Hippocampal formation (tissue), 2 donors: ENCODE measurements at regions not wholly inside any gene's neighbourhood (a gene's known extent, or its start where the extent isn't known, plus 50 kb on each side); places are given as distances from the start of the nearest gene placed in this dataset.
"Not testable (repeated sequence)": the region's sequence is repeated elsewhere in the genome, so short reads cannot be mapped to it uniquely, and the experiment has no call there.

Source experiments
- DNase-seq, 2 donors: peaks; one replicate each; lab custom pipeline; 2025; lab: John Stamatoyannopoulos, UW

GRCh38 chr12:31906557-31907301 lies 52.5 kb upstream of the RESF1 start:
- no peak for DNase-seq

GRCh38 chr12:31903025-31903424 lies 56.2 kb upstream of the RESF1 start:
- DNase-seq = no peak

DNA sequence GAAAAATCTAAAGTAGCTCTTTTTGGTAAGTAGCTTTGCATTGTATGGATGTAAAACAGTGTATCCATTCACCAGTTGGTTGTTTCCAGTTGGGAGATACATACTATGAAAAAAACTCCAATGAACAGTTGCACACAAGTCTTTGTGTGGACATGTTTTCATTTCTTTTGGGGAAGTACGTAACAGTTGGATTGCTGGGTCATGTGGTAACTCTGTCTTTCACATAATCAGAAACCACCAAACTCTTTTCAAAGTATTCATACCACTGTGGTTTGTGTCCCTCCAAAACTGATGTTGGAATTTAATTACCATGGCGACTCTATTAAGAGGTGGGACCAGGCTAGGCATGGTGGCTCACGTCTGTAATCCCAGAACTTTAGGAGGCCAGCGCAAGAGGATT lies 58.9 kb upstream of the RESF1 start:
- DNase-seq = no peak

DNA sequence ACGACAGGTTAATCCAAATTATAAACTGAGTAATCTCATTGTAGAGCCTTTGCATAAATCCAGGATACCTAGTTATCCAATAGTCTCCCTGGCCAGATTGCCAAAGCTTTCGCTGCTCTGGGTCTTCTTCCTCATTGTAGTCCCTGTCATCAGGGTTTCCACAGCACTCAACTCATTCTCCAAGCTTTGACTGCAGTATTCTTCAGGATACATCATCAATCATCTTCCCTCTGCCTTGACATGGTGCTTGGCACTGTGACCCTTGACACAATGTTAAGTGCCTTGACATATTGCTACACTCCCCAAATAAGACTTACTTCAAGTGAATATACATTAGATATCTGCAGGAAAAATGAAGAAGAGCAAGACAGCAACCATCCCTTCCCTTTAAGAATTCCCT lies 60.1 kb upstream of the RESF1 start:
- no peak for DNase-seq

GRCh38 chr12:31897781-31898503 lies 61.3 kb upstream of the RESF1 start:
- DNase-seq = no peak

DNA sequence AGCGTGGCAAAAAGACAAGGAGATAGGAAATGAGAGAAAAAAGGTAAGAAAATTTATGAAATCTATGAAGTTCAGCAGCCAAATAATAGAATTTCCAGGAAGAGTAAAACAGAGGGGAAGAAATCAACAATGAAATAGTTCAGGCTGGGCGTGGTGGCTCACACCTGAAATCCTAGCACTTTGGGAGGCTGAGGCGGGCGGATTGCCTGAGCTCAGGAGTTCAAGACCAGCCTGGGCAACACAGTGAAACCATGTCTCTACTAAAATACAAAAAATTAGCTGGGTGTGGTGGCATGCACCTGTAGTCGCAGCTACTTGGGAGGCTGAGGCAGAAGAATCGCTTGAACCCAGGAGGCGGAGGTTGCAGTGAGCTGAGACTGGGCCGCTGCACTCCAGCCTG lies 62.1 kb upstream of the RESF1 start:
- DNase-seq = not testable (repeated sequence)

GRCh38 chr12:31896514-31897039 lies 62.6 kb upstream of the RESF1 start:
- DNase-seq = no peak

GRCh38 chr12:31895449-31896150 lies 63.6 kb upstream of the RESF1 start:
- DNase-seq = no peak

- no peak for DNase-seq
These were observed 68.6 kb upstream of the RESF1 start for GRCh38 chr12:31890295-31891285.

- no peak for DNase-seq
These were observed 72.0 kb upstream of the RESF1 start for GRCh38 chr12:31887109-31887811.

DNA sequence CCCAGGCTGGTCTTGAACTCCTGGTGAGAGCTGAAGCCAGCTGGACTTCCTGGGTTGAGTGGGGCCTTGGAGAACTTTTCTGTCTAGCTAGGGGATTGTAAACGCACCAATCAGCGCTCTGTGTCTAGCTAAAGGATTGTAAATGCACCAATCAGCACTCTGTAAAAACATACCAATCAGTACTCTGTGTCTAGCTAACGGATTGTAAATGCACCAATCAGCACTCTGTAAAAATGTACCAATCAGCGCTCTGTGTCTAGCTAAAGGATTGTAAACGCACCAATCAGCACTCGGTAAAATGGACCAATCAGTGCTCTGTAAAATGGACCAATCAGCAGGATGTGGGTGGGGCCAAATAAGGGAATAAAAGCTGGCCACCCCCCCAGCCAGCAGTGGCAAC lies 76.5 kb upstream of the RESF1 start:
- DNase-seq = not testable (repeated sequence)

DNA sequence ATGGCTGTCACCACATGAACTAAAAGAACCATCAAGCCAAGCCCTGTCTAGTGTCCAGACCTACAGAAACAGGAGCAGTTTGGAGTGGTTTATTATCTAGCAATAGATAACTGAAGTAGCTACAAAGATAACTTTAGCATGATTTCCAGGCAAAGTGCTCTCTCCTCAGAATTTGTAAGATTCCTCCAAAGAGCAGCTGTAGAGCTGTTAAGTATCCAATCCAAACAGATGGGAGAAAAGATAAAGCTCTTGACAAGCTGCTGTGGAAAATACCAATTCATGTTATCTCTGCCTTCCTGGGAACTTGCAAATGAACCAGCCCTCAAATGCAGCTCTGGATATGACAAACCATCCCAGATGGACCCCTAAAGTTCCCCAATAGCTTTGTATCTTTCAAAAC lies 78.9 kb upstream of the RESF1 start:
- peak in 1 of 2 donors; percentile 30 for DNase-seq

DNA sequence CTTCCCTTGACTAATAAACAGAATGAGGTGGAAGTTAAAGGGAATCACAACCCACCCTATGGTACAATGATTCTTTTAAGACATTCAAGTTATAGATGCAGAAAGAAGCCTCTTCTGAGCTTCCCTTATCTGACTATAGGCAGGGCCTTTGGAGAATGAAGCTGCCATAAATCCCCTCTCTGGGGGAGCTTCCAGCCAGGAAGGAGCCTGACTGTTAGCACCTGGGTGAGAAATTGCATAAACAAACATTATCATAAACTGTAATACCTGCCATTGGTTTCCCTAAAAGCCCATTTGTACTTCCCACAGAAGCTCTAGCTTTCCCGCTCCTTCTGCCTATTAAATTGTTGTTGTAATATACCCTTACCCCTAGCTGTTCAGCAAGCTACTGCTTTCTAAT lies 81.3 kb upstream of the RESF1 start:
- DNase-seq = no peak

- no peak for DNase-seq
These were observed 82.4 kb upstream of the RESF1 start for GRCh38 chr12:31876568-31877424.

DNA sequence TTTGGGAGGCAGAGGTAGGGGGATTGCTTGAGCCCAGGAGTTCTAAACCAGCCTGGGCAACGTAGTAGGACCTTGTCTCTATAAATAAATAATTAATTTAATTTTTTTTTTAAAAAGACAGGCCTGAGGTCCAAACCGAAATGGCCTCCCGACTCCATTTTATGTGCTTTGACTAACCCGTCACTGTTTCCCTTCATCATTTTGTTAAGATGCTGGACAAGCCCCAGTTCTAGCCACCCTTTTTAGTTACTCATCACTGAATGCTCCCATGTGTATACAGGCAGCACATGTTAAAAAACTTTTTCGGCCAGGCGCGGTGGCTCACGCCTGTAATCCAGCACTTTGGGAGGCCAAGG lies 83.6 kb upstream of the RESF1 start:
- no peak for DNase-seq

GRCh38 chr12:31874961-31875608 lies 84.1 kb upstream of the RESF1 start:
- DNase-seq = no peak

- no peak for DNase-seq
These were observed 86.2 kb upstream of the RESF1 start for GRCh38 chr12:31872831-31873604.

DNA sequence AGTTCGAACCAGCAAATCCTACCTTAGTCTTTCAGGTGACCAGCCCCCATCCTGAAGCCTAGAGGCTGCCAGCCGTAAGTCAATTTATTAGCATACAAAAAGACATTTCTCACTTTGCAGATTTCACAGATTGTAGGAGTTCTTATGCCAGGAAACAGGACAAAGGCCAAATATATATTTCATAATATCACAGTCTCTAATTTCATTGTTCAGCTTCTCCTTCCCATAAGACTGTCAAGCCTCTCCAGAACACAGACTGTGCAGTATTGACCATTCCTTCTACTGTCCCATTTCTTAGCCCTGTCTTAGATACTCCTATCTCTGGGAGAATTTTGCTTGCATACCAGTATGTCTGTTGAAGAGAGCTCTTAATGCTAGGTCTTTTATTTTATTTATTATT lies 89.2 kb upstream of the RESF1 start:
- DNase-seq = no peak

DNA sequence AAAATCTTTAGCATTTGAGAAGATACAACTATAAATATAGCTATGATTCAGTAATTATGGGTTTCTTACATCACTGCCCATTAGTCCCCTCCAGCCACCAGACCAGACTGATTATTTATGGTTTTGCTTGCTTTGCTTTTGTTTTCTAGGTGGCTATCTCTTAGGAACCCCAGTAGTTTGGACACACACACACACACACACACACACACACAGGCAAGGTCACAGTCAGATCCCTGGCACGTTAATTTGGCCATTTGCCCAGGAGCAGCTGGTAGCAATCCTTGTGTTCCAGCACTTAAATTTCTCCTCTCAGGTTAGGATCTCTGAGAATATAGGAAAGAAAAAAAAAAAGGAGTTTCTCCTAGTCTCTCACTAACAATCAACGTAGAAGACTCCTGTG lies 90.2 kb upstream of the RESF1 start:
- DNase-seq = no peak
